ENCODE measurements at regions not wholly inside any gene's neighbourhood (a gene's known extent, or its start where the extent isn't known, plus 50 kb on each side); places are given as distances from the start of the nearest gene placed in this dataset.

- H3K56ac ChIP-seq (replicated peaks; ENCODE audit: insufficient read length, low read depth, low read length) = no peak overlapping the region
- TF ChIP-seq YY1 (IDR thresholded peaks at IDR 0.05; ENCODE audit: low read depth, low read length) (no peak), FOSL1 (IDR thresholded peaks at IDR 0.05; ENCODE audit: insufficient read depth, low read depth, low read length) (no peak), PHF8 (conservative IDR thresholded peaks at IDR 0.05; ENCODE audit: low read depth, low read length) (no peak), JUND (IDR thresholded peaks at IDR 0.05; ENCODE audit: low read length) (no peak), NANOG (IDR thresholded peaks at IDR 0.05; ENCODE audit: insufficient read depth, low read depth, low read length, poor library complexity, severe bottlenecking) (no peak), BACH1 (IDR thresholded peaks at IDR 0.05; ENCODE audit: low read length) (no peak), EGR1 (IDR thresholded peaks at IDR 0.05; ENCODE audit: borderline replicate concordance, low read depth, low read length) (no peak), SIRT6 (IDR thresholded peaks at IDR 0.05; ENCODE audit: low read length) (no peak), NRF1 (IDR thresholded peaks at IDR 0.05; ENCODE audit: low read depth, low read length) (no peak), KDM5A (IDR thresholded peaks at IDR 0.05; ENCODE audit: low read length) (no peak)
- TF ChIP-seq, protein P1, sequence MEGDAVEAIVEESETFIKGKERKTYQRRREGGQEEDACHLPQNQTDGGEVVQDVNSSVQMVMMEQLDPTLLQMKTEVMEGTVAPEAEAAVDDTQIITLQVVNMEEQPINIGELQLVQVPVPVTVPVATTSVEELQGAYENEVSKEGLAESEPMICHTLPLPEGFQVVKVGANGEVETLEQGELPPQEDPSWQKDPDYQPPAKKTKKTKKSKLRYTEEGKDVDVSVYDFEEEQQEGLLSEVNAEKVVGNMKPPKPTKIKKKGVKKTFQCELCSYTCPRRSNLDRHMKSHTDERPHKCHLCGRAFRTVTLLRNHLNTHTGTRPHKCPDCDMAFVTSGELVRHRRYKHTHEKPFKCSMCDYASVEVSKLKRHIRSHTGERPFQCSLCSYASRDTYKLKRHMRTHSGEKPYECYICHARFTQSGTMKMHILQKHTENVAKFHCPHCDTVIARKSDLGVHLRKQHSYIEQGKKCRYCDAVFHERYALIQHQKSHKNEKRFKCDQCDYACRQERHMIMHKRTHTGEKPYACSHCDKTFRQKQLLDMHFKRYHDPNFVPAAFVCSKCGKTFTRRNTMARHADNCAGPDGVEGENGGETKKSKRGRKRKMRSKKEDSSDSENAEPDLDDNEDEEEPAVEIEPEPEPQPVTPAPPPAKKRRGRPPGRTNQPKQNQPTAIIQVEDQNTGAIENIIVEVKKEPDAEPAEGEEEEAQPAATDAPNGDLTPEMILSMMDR (IDR thresholded peaks at IDR 0.05; ENCODE audit: control extremely low read depth in 1 of 3, insufficient read depth in 1 of 3, low read depth in 1 of 3, low read length in 3 of 3) = no peak
- TF ChIP-seq, protein P2, sequence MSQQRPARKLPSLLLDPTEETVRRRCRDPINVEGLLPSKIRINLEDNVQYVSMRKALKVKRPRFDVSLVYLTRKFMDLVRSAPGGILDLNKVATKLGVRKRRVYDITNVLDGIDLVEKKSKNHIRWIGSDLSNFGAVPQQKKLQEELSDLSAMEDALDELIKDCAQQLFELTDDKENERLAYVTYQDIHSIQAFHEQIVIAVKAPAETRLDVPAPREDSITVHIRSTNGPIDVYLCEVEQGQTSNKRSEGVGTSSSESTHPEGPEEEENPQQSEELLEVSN (IDR thresholded peaks at IDR 0.05) = no peak
These were observed 59.2 kb upstream of the KLF12 start for GRCh38 chr13:74193391-74193790.

More at GRCh38 chr13:74193391-74193790, 59.2 kb upstream of the KLF12 start:
- H4K20me1 ChIP-seq (replicated peaks in 1 of 2; ENCODE audit: control insufficient read depth in 1 of 2, insufficient read depth in 2 of 2, low read length in 2 of 2) = no peaks in the 10 kb centered on the region
- H4K8ac ChIP-seq (ENCODE audit: extremely low read depth, insufficient read depth, low read length) = no peak overlapping the region
- H4K91ac ChIP-seq (replicated peaks; ENCODE audit: insufficient read length, low read length) = no peak overlapping the region
- no peak overlapping the region for H3K4me2 ChIP-seq (ENCODE audit: insufficient read depth in 1 of 2, low read depth in 2 of 2, low read length in 2 of 2)
- H3K4me1 ChIP-seq (replicated peaks in 1 of 4; ENCODE audit: control insufficient read depth in 3 of 4, insufficient read depth in 4 of 4, low read length in 3 of 4) = no peaks in the 10 kb centered on the region
- POLR2A ChIA-PET (ENCODE audit: partially characterized antibody) = no interaction called here
- H3K27me3 ChIP-seq (replicated peaks in 1 of 4; ENCODE audit: control insufficient read depth in 3 of 4, extremely low read depth in 1 of 4, insufficient read depth in 3 of 4, low read length in 3 of 4) = no peaks in the 10 kb centered on the region
- FAIRE-seq (no peak), DNase-seq (ENCODE audit: low read depth in 1 of 2, low spot score in 2 of 2) (no peak)
- H3K79me2 ChIP-seq (ENCODE audit: control insufficient read depth in 1 of 2, insufficient read depth in 2 of 2, low read length in 2 of 2) = no peaks in the 10 kb centered on the region
- no peaks in the 10 kb centered on the region for H3K36me3 ChIP-seq (ENCODE audit: control insufficient read depth in 2 of 4, insufficient read depth in 4 of 4, low read length in 3 of 4)
- H2BK120ac ChIP-seq (replicated peaks; ENCODE audit: low read depth, low read length) = no peak overlapping the region
- no peaks in the 10 kb centered on the region for H3K23me2 ChIP-seq (ENCODE audit: low read depth, low read length)
- no peak overlapping the region for H3K23ac ChIP-seq (ENCODE audit: insufficient read length)
- no peak overlapping the region for H3K4ac ChIP-seq (replicated peaks; ENCODE audit: insufficient read length, low read depth, low read length)
- no peak overlapping the region for H3K14ac ChIP-seq (ENCODE audit: insufficient read length)
- H2AK5ac ChIP-seq (ENCODE audit: low read depth, low read length) = no peak overlapping the region
- H2BK20ac ChIP-seq (ENCODE audit: low read length) = no peak overlapping the region
- H3K4me3 ChIP-seq (ENCODE audit: extremely low read depth in 1 of 4, insufficient read depth in 2 of 4, low read depth in 3 of 4, low read length in 4 of 4) = no peak overlapping the region
- H3K79me1 ChIP-seq (ENCODE audit: low read depth, low read length) = no peaks in the 10 kb centered on the region
- CTCF ChIA-PET (ENCODE audit: partially characterized antibody) = no interaction called here
- WGBS, 2 experiments (ENCODE audit: extremely low coverage in 1 of 2, insufficient coverage in 1 of 2, insufficient read length in 1 of 2, insufficient replicate concordance in 2 of 2, low coverage in 1 of 2, low lambda C conversion rate in 2 of 2, missing lambda C conversion rate in 1 of 2) = 100% methylated on average over 1 of the region's 1 CpG; no CpG with 5 or more reads in 1 of the 2 experiments
- no peak overlapping the region for H2BK12ac ChIP-seq (ENCODE audit: low read depth, low read length)
- no peak overlapping the region for H3K27ac ChIP-seq (ENCODE audit: low read depth, low read length)
- no peak overlapping the region for H4K5ac ChIP-seq (ENCODE audit: insufficient read length, low read depth, low read length)
- no peak overlapping the region for H2AFZ ChIP-seq (ENCODE audit: low read length)
- H2BK15ac ChIP-seq (ENCODE audit: low read length) = no peak overlapping the region
- no peak overlapping the region for H3K18ac ChIP-seq (ENCODE audit: extremely low read depth, low read length)
- H3K9ac ChIP-seq (replicated peaks in 1 of 4; ENCODE audit: extremely low read depth in 1 of 4, low read depth in 3 of 4, low read length in 3 of 4) = no peak overlapping the region
- no peak overlapping the region for H2BK5ac ChIP-seq (ENCODE audit: low read depth, low read length)
- no peaks in the 10 kb centered on the region for H3K9me3 ChIP-seq (ENCODE audit: insufficient read depth in 2 of 2, low read depth in 1 of 2, low read length in 1 of 2)
